D721Med (cell line): ENCODE measurements at regions not wholly inside any gene's neighbourhood (a gene's known extent, or its start where the extent isn't known, plus 50 kb on each side); places are given as distances from the start of the nearest gene placed in this dataset.

Experiments
- DNase-seq: peaks from one replicate; pipeline ENCODE4 v3.0.0; 2011; ENCODE audit warnings: low spot score; ENCODE audit not compliant: insufficient read length
- FAIRE-seq: peaks from 2 replicates; lab custom pipeline; 2011; peaks lifted over from hg19 to GRCh38; lab: Jason Lieb, UNC
- TF ChIP-seq, protein P1 (sequence below): IDR thresholded peaks from 2 replicates; pipeline ENCODE4 v1.5.1; 2012; ENCODE audit warnings: mild to moderate bottlenecking, control low read depth; ENCODE audit not compliant: insufficient read depth; ENCODE audit errors: missing control alignments

DNA sequence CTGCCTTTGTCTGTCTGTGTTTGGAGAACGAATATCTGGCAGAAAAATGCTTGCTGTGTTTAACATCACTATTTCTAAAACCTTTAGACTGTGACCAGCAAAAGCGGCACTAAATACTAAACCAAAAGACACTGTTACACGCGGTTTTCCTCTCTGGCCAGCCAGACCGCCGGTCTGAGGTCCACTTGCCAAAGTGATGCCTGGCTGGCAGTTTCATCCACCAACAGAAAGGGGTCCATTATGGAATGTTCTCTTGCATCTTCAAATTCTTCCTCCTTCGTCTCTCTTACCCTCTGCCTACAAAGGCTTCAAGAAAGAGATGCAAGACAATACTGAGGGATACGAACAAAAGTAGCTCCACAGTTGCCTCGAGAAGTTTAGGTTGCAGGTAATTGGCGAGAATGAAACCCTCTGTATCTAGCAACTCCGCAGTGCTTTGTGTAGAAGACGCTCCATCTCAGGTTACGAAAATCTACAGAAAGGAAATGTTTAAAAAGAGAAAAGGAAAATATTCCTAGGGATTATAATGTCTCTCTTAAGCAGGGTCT, 176.6 kb downstream of the TRIM27 start:
- DNase-seq (no peak), FAIRE-seq (no peak)
- TF ChIP-seq, protein P1, sequence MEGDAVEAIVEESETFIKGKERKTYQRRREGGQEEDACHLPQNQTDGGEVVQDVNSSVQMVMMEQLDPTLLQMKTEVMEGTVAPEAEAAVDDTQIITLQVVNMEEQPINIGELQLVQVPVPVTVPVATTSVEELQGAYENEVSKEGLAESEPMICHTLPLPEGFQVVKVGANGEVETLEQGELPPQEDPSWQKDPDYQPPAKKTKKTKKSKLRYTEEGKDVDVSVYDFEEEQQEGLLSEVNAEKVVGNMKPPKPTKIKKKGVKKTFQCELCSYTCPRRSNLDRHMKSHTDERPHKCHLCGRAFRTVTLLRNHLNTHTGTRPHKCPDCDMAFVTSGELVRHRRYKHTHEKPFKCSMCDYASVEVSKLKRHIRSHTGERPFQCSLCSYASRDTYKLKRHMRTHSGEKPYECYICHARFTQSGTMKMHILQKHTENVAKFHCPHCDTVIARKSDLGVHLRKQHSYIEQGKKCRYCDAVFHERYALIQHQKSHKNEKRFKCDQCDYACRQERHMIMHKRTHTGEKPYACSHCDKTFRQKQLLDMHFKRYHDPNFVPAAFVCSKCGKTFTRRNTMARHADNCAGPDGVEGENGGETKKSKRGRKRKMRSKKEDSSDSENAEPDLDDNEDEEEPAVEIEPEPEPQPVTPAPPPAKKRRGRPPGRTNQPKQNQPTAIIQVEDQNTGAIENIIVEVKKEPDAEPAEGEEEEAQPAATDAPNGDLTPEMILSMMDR = no peak

GRCh38 chr6:28747631-28748157, 176.1 kb downstream of the TRIM27 start:
- FAIRE-seq (no peak), DNase-seq (no peak)
- TF ChIP-seq, protein P1 = no peak

GRCh38 chr6:28748192-28748591, 175.6 kb downstream of the TRIM27 start:
- TF ChIP-seq, protein P1 = no peak
- no peak for FAIRE-seq
- DNase-seq = no peak

- TF ChIP-seq, protein P1 = no peak
- DNase-seq = no peak
- no peak for FAIRE-seq
These were observed 172.8 kb downstream of the TRIM27 start for GRCh38 chr6:28750926-28751458.

- TF ChIP-seq, protein P1 = no peak
- DNase-seq (no peak), FAIRE-seq (no peak)
These were observed 172.3 kb downstream of the TRIM27 start for GRCh38 chr6:28751514-28751913.

DNA sequence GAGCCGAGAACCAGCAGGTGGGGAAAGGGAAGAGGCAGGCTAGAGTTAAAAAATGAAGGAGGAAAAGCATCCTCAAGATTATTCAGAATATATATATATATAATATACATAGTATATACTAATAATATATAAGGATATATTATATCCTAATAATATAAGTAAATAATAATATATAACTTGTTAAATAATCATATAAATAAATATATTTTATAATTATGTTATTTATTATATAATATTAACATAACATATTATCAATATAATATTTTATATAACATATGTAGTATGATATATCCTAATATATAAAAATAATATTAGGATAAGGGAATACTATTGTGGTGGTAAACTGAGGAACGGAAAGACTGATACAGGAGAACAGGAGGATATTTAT, 171.8 kb downstream of the TRIM27 start:
- TF ChIP-seq, protein P1 = no peak
- DNase-seq = no peak
- FAIRE-seq = no peak

GRCh38 chr6:28757429-28758045, 166.2 kb downstream of the TRIM27 start:
- FAIRE-seq (no peak), DNase-seq (no peak)
- TF ChIP-seq, protein P1 = no peak
